ENCODE measurements at regions not wholly inside any gene's neighbourhood (a gene's known extent, or its start where the extent isn't known, plus 50 kb on each side); places are given as distances from the start of the nearest gene placed in this dataset.

DNA sequence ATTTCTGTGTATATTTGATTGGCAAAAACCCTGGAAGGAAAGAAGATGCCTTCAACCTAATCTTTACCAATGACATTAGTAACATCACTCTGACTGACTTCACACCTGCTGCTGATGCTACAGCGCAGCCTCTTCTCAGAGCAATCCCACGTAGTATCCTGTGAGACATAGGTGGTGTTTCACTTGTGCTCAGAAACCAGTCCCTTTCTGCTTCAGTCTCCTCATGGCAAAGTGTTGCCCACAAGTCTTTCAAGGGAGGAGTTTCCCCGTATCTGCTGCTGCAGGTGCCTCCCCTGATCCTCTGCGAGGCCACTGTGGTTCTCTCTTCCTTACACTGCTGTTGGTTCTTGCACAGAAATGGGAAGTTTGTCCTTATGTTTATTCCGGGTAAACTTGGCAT lies 433.2 kb upstream of the TNP1 start:
- H3K4me1 Mint-ChIP-seq = peaks cover 11% of the 10 kb centered on the region
- no peaks in the 10 kb centered on the region for H3K27me3 Mint-ChIP-seq (ENCODE audit: insufficient read depth, low read depth, poor library complexity)
- no peak overlapping the region for H3K4me3 ChIP-seq
- H3K9me2 ChIP-seq (ENCODE audit: insufficient read depth) = no peaks in the 10 kb centered on the region
- H3K79me2 ChIP-seq (replicated peaks; ENCODE audit: insufficient read depth) = no peaks in the 10 kb centered on the region
- no peaks in the 10 kb centered on the region for H4K20me1 ChIP-seq (replicated peaks; ENCODE audit: insufficient read depth)
- no peak overlapping the region for H3K27ac ChIP-seq (ENCODE audit: low read depth)
- DNase-seq (ENCODE audit: low spot score) (no peak), ATAC-seq (no peak)
- H3K9me3 Mint-ChIP-seq = peaks cover 22% of the 10 kb centered on the region
- TF ChIP-seq ZNF114 (CRISPR knock-in tag; IDR thresholded peaks at IDR 0.05) = no peak
- H3K4me2 ChIP-seq = no peak overlapping the region
- H3K36me3 ChIP-seq (ENCODE audit: insufficient read depth) = 0 out of 2 replicates have a peak, but pooled peaks cover 3% of the 10 kb centered on the region
- no peak overlapping the region for H3K4me3 Mint-ChIP-seq
- no peak overlapping the region for H3K27ac Mint-ChIP-seq
- H3K4me1 ChIP-seq (ENCODE audit: insufficient read depth) = peaks cover 10% of the 10 kb centered on the region; the same call in 1 of the 2 replicates
- H2AFZ ChIP-seq = no peak overlapping the region
- H3F3A ChIP-seq (replicated peaks; ENCODE audit: low read depth) = no peaks in the 10 kb centered on the region
- H3K27me3 ChIP-seq (ENCODE audit: insufficient read depth) = no peaks in the 10 kb centered on the region
- H3K36me3 Mint-ChIP-seq (ENCODE audit: low read depth) = peaks cover 17% of the 10 kb centered on the region; the same call in 2 of the 3 replicates

DNA sequence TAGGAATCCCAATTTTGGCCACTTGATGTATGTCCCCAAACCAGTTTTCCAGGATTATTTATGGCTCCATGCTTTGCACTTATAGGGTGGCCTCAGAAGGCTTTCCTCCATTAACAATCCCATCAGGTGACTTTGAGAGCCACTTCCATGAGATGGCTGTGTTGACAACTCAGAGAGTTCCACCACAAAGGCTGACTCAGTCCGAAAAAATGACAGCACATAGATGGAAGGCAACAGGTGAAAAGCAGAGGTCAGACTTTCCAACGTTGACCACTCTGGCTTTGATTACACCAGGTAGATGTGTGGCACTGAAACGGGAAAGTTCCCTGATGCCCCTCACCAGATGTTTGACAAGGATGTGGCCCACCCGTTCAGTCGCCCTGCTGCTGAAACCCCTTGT lies 431.4 kb upstream of the TNP1 start:
- Mint-ChIP-seq H3K36me3 (ENCODE audit: low read depth) (peaks cover 21% of the 10 kb centered on the region), H3K27ac (no peak overlapping the region), H3K9me3 (peaks cover 20% of the 10 kb centered on the region), H3K27me3 (ENCODE audit: insufficient read depth, low read depth, poor library complexity) (no peaks in the 10 kb centered on the region), H3K4me3 (no peak overlapping the region), H3K4me1 (peaks cover 11% of the 10 kb centered on the region)
- Histone ChIP-seq H3K9me2 (ENCODE audit: insufficient read depth) (no peaks in the 10 kb centered on the region), H3F3A (replicated peaks; ENCODE audit: low read depth) (no peaks in the 10 kb centered on the region), H3K4me1 (ENCODE audit: insufficient read depth) (peaks cover 10% of the 10 kb centered on the region; the same call in 1 of the 2 replicates), H3K36me3 (ENCODE audit: insufficient read depth) (0 out of 2 replicates have a peak, but pooled peaks cover 3% of the 10 kb centered on the region), H4K20me1 (replicated peaks; ENCODE audit: insufficient read depth) (no peaks in the 10 kb centered on the region), H2AFZ (no peak overlapping the region), H3K4me3 (no peak overlapping the region), H3K79me2 (replicated peaks; ENCODE audit: insufficient read depth) (no peaks in the 10 kb centered on the region), H3K27me3 (ENCODE audit: insufficient read depth) (no peaks in the 10 kb centered on the region), H3K4me2 (no peak overlapping the region), H3K27ac (ENCODE audit: low read depth) (no peak overlapping the region)
- DNase-seq (ENCODE audit: low spot score) (no peak), ATAC-seq (no peak)
- TF ChIP-seq POLR2AphosphoS5 (IDR thresholded peaks at IDR 0.05; ENCODE audit: low read depth) (no peak), EZH2 (IDR thresholded peaks at IDR 0.05; ENCODE audit: low read depth, unreplicated experiment) (no peak), EZH2phosphoT487 (IDR thresholded peaks at IDR 0.05; ENCODE audit: unreplicated experiment) (no peak), STAT1 (IDR thresholded peaks at IDR 0.05; ENCODE audit: unreplicated experiment) (no peak), ZNF331 (CRISPR knock-in tag; IDR thresholded peaks at IDR 0.05; ENCODE audit: low read depth) (no peak), JUNB (IDR thresholded peaks at IDR 0.05; ENCODE audit: unreplicated experiment) (no peak), ZNF114 (CRISPR knock-in tag; IDR thresholded peaks at IDR 0.05) (no peak), CREB1 (CRISPR knock-in tag; IDR thresholded peaks at IDR 0.05; ENCODE audit: low read depth) (no peak)
- TF ChIP-seq, protein P1, sequence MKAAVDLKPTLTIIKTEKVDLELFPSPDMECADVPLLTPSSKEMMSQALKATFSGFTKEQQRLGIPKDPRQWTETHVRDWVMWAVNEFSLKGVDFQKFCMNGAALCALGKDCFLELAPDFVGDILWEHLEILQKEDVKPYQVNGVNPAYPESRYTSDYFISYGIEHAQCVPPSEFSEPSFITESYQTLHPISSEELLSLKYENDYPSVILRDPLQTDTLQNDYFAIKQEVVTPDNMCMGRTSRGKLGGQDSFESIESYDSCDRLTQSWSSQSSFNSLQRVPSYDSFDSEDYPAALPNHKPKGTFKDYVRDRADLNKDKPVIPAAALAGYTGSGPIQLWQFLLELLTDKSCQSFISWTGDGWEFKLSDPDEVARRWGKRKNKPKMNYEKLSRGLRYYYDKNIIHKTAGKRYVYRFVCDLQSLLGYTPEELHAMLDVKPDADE (IDR thresholded peaks at IDR 0.05) = no peak
- TF ChIP-seq, protein P2, sequence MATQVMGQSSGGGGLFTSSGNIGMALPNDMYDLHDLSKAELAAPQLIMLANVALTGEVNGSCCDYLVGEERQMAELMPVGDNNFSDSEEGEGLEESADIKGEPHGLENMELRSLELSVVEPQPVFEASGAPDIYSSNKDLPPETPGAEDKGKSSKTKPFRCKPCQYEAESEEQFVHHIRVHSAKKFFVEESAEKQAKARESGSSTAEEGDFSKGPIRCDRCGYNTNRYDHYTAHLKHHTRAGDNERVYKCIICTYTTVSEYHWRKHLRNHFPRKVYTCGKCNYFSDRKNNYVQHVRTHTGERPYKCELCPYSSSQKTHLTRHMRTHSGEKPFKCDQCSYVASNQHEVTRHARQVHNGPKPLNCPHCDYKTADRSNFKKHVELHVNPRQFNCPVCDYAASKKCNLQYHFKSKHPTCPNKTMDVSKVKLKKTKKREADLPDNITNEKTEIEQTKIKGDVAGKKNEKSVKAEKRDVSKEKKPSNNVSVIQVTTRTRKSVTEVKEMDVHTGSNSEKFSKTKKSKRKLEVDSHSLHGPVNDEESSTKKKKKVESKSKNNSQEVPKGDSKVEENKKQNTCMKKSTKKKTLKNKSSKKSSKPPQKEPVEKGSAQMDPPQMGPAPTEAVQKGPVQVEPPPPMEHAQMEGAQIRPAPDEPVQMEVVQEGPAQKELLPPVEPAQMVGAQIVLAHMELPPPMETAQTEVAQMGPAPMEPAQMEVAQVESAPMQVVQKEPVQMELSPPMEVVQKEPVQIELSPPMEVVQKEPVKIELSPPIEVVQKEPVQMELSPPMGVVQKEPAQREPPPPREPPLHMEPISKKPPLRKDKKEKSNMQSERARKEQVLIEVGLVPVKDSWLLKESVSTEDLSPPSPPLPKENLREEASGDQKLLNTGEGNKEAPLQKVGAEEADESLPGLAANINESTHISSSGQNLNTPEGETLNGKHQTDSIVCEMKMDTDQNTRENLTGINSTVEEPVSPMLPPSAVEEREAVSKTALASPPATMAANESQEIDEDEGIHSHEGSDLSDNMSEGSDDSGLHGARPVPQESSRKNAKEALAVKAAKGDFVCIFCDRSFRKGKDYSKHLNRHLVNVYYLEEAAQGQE (IDR thresholded peaks at IDR 0.05; ENCODE audit: unreplicated experiment) = no peak
- TF ChIP-seq, protein P3, sequence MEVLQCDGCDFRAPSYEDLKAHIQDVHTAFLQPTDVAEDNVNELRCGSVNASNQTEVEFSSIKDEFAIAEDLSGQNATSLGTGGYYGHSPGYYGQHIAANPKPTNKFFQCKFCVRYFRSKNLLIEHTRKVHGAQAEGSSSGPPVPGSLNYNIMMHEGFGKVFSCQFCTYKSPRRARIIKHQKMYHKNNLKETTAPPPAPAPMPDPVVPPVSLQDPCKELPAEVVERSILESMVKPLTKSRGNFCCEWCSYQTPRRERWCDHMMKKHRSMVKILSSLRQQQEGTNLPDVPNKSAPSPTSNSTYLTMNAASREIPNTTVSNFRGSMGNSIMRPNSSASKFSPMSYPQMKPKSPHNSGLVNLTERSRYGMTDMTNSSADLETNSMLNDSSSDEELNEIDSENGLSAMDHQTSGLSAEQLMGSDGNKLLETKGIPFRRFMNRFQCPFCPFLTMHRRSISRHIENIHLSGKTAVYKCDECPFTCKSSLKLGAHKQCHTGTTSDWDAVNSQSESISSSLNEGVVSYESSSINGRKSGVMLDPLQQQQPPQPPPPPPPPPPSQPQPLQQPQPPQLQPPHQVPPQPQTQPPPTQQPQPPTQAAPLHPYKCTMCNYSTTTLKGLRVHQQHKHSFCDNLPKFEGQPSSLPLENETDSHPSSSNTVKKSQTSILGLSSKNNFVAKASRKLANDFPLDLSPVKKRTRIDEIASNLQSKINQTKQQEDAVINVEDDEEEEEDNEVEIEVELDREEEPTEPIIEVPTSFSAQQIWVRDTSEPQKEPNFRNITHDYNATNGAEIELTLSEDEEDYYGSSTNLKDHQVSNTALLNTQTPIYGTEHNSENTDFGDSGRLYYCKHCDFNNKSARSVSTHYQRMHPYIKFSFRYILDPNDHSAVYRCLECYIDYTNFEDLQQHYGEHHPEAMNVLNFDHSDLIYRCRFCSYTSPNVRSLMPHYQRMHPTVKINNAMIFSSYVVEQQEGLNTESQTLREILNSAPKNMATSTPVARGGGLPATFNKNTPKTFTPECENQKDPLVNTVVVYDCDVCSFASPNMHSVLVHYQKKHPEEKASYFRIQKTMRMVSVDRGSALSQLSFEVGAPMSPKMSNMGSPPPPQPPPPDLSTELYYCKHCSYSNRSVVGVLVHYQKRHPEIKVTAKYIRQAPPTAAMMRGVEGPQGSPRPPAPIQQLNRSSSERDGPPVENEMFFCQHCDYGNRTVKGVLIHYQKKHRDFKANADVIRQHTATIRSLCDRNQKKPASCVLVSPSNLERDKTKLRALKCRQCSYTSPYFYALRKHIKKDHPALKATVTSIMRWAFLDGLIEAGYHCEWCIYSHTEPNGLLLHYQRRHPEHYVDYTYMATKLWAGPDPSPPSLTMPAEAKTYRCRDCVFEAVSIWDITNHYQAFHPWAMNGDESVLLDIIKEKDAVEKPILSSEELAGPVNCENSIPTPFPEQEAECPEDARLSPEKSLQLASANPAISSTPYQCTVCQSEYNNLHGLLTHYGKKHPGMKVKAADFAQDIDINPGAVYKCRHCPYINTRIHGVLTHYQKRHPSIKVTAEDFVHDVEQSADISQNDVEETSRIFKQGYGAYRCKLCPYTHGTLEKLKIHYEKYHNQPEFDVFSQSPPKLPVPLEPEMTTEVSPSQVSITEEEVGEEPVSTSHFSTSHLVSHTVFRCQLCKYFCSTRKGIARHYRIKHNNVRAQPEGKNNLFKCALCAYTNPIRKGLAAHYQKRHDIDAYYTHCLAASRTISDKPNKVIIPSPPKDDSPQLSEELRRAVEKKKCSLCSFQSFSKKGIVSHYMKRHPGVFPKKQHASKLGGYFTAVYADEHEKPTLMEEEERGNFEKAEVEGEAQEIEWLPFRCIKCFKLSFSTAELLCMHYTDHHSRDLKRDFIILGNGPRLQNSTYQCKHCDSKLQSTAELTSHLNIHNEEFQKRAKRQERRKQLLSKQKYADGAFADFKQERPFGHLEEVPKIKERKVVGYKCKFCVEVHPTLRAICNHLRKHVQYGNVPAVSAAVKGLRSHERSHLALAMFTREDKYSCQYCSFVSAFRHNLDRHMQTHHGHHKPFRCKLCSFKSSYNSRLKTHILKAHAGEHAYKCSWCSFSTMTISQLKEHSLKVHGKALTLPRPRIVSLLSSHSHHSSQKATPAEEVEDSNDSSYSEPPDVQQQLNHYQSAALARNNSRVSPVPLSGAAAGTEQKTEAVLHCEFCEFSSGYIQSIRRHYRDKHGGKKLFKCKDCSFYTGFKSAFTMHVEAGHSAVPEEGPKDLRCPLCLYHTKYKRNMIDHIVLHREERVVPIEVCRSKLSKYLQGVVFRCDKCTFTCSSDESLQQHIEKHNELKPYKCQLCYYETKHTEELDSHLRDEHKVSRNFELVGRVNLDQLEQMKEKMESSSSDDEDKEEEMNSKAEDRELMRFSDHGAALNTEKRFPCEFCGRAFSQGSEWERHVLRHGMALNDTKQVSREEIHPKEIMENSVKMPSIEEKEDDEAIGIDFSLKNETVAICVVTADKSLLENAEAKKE (CRISPR knock-in tag; IDR thresholded peaks at IDR 0.05) = no peak
